NCI-H2081 treated with DMSO at 0.1 percent for 48 hours (cell line): ENCODE measurements at regions not wholly inside any gene's neighbourhood (a gene's known extent, or its start where the extent isn't known, plus 50 kb on each side); places are given as distances from the start of the nearest gene placed in this dataset.
"Not testable (repeated sequence)": the region's sequence is repeated elsewhere in the genome, so short reads cannot be mapped to it uniquely, and the experiment has no call there.

ENCODE experiments used
- DNase-seq: peaks from one replicate; lab custom pipeline; 2025; lab: John Stamatoyannopoulos, UW

DNA sequence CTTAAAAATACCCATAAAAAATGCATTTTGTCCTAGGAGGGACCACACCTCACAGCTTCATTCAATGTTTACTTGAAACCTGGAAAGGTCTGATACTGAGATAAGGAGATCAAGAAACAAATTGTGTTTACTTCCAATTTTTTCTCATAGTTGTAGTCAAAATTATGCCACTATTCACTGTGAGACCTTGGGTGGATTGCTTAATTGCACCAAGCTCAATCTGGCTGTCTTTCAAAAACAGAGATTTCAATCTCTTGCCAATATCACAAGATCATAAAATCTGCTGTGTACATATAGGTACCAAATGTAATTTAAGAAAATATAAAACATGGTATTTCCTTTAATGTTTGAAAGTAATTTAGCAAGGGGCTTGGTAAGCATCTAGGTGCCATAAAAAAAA is 186.4 kb upstream of the THBS1 start:
- no peak for DNase-seq

DNA sequence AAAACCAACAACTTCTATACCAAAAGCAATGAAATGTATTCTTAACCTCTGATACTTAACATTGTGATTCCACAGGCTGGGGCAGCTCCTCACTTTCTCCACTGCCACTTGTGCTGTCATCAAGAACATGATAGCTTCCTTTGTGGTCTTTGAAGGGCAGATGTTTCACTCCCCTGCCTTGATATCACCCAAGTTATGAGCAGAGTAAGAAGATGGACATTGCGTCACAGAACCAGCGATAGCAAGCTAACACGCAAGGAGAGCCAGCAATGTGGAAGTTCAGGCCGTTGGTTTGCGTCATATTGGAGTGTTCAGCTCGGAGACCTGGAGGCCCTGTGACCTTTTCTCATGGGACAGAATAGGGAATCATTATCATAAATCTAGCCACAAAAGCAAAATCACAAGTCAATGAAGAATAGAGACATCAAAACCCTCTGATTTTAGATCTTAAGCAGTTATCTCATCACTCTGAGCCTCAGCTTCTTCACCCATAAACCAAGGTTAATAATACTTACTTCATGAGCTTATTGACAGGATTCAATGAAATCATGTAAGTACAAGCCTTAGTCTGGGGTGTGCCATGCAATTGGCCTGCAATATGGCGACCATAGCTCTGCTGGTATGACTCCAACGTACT is 183.8 kb upstream of the THBS1 start:
- DNase-seq, result no peak

DNA sequence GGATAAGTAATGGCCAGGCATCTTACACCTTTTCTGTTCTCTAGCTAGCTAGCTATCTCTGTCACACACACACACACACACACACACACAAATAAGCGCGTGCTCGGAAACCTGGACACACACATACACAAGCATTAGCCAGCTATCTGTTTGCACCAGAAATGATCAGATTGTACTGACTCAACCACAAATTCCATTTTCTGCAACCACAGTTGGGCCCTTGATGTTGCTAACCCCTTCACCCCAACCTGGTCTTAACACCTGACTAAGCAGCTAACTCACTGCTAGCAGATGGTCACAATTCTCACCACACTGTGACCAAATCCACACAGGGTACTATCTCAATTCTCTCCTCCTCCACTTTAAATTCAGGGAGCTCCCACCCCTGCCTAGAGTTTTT is 183.0 kb upstream of the THBS1 start:
- no peak for DNase-seq

DNA sequence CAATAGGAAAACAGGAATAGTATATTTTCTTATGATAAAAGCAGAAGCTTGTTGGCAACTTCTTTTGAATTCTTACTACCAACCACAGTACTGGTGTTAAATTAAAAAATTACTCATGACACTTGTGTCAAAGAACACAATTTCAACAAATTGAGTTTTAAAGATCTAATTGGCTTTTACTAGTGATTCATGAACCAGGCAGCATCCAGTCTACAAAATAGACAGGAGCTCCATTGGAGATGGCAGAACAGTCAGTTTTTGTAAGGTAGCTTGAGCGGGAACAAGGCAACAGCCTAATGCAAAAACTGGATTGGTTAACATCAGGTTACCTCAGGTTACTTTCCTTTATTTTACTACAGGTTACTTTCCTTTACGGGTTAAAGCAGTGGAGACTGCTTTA is 181.3 kb upstream of the THBS1 start:
- DNase-seq, result no peak

DNA sequence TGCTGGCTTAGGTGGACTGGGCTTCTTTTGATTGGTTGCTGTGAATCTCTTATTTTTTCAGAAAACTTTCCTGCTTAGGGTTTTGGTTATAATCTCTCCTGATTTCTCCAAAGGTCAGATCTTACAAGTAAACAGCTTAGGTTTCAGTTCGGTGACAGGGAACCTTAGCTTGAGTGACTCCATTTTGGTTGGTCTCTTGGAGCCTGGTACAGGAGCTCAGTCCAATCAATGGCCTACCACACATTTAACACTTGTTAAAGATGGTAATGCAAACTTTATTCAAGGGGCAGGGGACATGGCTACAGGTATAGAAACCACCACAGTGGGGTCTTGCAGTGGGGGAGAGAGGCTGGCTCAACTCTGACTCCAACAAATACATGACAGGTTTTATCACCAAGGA is 180.9 kb upstream of the THBS1 start:
- no peak for DNase-seq

DNA sequence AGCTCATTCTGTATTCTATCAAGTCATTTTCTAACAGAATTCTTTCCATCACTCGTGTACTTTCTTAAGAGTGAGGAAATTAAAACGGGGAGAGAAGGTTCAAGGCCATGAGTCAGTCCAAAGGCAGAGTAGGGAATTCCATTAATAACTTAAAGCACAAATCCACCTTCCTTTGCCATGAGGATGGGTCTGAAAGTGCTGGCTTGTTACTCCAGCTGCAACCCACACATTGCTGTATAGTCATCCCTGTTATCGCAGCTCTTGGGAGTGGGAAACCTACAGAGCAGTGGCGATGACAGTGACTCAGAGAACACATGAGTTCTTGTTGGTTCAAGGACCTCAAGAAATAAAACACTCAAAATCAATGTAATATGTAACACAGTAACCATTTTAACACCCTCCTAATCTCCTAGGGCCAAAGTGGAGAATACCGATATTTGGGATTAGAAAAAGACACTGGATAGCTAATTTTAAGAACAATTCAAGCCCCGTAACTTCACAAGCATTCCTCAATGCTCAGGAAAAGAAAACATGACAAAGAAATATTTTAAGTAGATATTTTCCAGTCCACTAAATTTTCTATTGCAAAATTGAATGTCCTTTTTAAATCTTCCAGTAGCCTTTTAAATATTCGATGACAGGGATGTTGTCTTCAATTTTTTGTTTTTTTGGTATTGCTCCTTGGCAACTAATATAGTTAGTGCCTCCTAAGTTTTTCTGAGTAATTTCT is 179.9 kb upstream of the THBS1 start:
- DNase-seq, result no peak

DNA sequence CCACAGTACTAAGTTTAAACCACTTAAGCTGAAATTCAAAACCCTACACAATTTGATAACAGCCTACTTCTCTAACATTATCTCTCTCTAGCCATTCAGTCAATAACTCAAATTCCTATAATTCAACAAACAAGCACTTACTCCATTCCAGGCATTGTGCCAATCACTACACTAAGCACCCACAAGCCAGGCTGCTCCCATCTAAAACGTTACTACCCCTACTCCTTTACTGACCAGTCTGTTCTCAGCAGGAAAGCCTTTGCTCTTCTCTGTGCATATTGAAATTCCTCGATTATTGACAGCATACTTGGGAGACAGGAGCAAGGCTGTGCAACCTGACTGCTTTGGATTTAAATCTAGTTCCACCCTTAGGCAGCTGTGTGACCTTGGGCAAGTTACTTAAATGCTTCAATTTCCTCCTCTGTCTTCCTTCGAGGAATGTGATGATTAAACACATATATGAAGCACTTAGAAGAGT is 177.2 kb upstream of the THBS1 start:
- no peak for DNase-seq

DNA sequence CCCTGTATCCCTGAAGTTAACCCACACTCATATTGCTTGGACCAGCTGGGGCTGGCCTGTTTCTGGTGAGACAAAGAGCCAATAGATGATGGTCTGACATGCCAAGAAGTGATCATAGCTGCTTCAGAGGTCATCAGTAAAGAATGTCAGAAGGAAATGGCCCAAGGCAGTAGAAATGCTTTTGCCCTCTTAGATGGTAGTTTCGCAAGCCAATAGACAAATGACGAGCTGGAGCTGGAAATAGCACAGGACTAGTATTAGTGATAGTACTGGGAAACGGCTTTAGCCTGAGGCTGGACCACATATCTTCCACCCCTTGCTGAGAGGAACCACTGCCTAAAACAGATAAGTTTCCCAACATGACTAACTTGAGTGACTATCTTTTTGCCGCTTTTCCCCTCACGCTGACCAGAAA is 176.1 kb upstream of the THBS1 start:
- DNase-seq, result no peak

DNA sequence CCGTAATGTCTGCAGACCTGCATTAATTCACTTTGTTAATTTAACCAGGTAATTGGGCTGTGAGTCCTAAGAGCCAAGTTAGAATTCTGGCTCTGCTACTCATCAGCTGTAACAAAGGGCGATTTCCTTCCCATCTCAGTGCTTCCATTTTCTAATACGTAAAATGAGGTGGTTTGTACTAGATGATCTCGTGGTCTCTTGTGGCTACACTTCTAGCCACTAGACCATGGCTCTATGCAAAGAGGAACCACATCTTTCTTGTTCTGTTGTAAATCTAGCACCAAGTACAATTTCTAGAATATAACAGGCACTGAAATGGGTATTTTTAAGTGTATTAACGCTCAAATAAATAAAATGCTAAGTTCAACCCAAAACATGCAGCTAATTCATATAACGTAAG is 174.4 kb upstream of the THBS1 start:
- no peak for DNase-seq

DNA sequence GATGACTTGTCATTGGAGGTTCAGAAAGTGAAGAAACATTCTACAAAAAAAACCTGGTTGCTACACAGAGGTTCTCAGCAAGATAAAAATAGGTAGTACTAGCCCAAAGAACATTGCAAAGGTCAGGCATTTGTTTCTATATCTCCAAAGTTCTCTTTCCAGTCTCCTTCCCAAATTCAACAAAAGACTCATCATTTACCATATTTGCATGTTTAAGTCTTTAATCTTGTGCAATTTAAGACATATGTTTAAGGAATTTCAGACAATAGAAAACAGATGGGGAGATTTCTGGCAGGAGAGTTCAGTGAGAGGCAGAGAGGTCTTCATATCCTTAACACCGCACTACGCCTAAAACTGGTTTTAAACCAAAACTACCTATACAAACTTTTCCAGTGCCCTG is 173.8 kb upstream of the THBS1 start:
- no peak for DNase-seq

DNA sequence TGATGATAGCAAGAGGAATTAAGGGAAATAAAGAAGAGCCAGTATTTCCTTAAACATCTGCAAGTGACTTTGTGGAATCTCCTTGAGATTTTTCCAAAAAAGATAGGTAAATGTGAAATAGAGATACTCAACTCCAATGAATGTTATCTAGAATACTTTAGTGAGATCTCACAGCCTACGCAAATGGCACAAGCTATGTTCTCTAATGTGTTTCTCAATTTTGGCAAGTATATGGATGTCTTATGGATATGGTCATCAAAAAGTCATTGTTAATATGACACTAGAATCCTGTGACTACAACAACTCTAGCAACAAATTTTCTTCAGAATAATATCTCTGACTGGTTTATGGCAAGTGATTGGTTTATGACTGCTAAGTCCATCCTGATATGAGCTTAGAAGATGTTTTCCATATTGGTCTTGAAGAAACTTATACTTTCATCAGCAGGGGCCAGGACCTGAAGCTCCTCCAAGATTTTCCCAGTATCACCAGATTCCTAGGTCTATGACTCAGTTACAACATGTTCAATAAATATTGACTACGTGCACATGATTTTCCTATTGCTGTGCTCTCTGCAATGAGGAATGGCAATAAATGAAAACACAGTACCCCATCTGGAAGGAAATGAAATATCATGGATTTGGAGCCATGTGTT is 170.9 kb upstream of the THBS1 start:
- DNase-seq, result no peak

DNA sequence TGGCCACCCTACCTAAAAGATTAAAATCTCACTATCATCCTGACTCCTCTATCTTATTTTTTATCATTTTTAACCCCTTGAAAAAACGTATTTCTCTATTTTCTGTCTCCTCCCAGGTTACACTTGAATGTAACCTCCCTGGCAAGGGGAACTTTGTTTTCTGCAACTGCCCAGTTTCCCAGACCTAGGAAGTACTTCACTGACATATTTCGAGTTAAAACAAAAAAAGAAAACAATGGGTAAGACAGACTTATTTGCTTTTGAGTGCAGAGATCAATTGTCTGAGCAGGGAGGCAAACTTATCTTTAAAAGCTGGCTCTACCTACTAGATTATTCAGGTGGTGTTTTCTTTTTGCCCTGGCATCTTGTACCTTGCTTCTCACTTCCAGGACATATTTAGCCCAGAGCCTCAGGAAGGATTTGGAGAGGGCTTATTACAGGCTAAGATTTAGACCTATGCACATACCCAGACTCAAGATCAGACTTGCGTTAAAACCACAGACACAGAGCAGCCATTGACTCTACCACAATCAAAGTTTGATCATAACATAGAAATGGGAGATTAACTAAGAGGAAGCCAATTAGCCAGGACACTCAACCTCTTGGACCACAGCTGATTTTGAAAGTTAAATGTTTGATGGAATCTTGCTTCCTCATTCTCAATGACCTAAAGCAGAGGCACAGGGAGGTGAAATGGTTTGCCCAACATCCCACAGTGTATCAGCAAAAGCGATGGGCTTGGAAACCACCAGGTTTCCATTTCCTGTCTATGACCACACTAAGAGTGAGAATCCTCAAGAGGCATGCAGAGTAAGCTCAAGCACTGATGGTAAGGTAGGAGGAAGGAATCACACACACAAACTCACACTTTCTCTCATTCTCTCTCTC is 169.5 kb upstream of the THBS1 start:
- no peak for DNase-seq

DNA sequence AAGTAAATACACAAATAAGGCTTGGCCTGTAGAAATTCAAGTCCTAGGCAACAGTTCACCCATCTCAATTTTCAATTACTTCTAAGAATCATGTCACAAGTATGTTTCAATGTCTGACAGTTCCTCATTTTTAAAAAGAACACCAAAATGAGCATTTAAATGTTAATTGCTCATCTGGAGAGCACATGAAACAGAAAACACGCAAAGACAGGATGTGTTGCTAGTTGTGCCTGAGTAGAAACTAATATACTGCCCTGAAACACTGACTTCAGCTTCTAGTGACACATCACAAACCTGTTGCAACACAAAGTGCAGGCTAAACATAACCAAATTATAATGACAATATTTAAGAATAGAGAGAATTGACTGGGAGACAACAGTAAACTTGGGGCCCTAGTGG is 167.3 kb upstream of the THBS1 start:
- no peak for DNase-seq

DNA sequence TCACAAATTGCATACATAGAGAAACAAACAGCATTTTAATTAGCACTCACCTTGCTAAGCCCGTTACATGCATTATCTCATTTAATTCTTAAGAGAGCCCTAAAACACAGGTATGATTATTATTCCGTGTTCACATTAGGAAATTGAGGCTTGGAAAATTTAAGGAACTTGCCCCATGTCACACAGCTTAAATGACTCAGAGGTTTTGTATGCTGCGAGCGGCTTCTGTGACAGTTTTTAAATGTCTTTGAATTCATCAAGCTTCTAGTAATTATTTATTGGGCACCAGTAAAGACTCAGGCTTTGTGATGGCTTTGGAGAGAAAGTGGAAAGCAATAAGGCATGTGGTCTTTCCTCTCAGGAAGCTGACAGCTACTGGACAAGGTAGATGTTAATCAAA is 166.7 kb upstream of the THBS1 start:
- DNase-seq, result no peak

DNA sequence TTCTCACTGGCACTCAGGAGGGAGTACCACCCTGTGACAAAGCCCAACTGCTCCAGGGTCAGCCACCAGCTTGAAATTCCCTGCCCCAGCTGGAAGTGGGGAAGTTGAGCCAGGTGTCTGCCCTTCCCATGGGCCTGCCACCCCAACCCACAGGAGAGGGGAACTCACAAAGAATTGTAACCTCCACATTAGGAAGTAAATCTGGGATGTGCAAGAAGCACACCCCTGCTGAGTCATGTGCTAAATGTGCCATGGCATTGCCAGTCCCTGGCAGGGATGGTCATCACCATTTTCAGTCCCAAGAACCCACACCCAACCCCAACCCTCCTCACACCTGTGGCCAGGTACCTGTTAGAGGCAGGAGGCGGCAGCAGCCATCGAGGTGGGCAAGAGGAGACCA is 165.2 kb upstream of the THBS1 start:
- DNase-seq, result no peak

DNA sequence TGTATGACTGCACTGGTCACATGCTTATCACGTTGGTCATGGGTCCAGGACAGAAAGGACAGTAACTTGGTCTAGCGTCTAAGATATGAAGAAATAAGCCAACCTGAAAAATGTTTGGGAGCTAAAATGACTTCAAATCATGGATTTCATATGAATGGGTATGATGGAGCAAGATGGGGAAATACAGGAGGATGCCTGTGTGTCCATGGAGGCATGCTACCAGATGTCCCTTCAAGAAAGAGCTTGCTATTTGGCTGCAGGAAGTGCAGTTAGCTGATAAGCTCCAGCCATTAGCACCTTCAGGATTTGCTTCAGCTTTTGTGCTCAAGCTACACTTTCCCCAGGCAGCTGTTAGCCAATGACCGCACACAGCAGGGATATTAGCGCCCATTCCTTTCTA is 164.6 kb upstream of the THBS1 start:
- DNase-seq, result no peak

DNA sequence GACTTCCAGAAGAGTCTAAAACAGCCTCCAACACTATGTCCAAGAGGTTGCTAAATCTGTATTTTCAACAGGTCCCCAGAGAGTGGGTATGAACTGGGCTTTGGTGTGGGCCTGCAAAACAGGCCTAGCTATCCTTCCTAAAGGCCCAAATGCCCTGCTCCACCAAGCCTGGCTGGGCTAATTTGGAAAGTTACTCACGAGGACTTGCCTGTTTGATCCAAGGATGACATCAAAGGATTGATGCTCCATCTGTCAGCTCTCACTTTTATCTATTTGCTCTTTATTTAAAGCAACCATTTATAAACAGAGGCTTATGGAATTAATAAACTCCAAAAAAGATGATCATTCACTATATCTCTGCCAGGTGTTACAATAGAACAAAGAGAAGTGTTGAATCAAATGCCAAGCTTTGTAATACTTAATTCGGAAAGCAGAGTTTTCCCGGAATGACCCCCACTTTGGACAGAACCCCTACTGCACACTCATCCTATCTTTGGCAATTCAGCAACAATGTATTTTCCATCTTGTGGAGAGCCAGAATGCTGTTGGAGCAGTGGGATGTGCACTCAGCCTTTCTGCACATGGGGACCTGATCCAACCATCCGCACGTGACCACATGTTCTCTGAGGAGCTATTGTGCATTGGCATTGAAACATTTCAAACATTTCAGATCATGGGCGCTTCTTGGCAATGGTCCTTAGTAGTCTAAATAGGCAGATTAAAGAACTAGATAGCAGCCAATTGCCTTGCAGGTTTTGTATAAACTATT is 163.3 kb upstream of the THBS1 start:
- DNase-seq, result no peak

DNA sequence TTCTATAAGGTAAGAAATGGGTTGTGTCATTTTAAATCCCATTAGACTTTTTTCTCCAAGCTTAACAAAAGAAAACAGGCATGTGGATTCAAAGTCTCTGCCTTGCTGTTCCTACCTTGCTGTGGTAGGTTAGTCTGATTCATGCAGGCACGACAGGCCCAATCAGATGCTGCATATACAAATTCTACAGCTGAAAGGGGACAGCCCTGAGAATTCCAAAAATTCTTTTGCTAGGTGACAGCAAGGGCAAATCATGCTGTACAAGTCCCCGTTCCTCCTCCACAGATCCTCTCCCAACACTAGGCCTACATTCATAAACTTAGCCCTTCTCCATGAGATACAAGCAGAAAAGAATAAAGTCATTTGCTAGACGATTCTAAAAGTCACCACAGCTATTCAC is 161.2 kb upstream of the THBS1 start:
- DNase-seq, result no peak

DNA sequence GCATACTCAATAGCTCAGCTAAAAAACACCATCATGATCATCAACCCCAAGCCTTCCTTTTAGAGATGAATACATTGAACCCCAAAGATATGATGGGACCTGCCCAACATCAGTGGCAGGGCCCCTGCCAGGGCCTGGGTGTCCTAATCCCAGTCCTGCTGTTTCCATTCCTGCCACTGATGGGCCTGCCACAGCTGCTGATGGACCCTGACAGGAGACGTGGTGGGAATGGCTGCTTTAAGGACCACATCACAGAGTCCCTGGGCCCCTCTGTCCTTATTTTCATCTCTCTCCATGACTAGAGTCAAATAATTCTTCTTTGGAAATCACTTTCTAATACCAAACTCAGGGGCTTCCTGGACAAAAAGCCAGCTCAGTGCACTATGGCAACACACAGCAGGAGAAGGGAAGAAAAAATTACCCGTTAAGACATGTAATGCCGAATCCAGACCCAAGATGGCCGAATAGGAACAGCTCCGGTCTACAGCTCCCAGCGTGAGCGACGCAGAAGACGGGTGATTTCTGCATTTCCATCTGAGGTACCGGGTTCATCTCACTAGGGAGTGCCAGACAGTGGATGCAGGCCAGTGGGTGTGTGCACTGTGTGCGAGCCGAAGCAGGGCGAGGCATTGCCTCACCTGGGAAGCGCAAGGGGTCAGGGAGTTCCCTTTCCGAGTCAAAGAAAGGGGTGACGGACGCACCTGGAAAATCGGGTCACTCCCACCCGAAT is 160.6 kb upstream of the THBS1 start:
- not testable (repeated sequence) for DNase-seq

DNA sequence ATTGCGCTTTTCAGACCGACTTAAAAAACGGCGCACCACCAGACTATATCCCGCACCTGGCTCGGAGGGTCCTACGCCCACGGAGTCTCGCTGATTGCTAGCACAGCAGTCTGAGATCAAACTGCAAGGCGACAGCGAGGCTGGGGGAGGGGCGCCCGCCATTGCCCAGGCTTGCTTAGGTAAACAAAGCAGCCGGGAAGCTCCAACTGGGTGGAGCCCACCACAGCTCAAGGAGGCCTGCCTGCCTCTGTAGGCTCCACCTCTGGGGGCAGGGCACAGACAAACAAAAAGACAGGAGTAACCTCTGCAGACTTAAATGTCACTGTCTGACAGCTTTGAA is 160.1 kb upstream of the THBS1 start:
- DNase-seq, result not testable (repeated sequence)
